GM21528 (cell line): ENCODE measurements at regions not wholly inside any gene's neighbourhood (a gene's known extent, or its start where the extent isn't known, plus 50 kb on each side); places are given as distances from the start of the nearest gene placed in this dataset.
"Not testable (repeated sequence)": the region's sequence is repeated elsewhere in the genome, so short reads cannot be mapped to it uniquely, and the experiment has no call there.

ENCODE experiments used
- ATAC-seq: cut with Tn5 transposase; IDR thresholded peaks from one replicate; pipeline ENCODE4 v1.9.1; 2021; ENCODE audit warnings: mild to moderate bottlenecking, moderate library complexity; ENCODE audit not compliant: unreplicated experiment, low FRiP score

- ATAC-seq, result no peak
These were observed 490.4 kb upstream of the SPRED2 start for GRCh38 chr2:65922794-65923193.

GRCh38 chr2:65922030-65922429 is 489.6 kb upstream of the SPRED2 start:
- ATAC-seq, result peak; percentile 61

GRCh38 chr2:65921116-65921515 is 488.7 kb upstream of the SPRED2 start:
- no peak for ATAC-seq

GRCh38 chr2:65920659-65921058 is 488.3 kb upstream of the SPRED2 start:
- ATAC-seq, result no peak

- ATAC-seq, result no peak
These were observed 487.3 kb upstream of the SPRED2 start for GRCh38 chr2:65919550-65920188.

GRCh38 chr2:65918760-65919187 is 486.4 kb upstream of the SPRED2 start:
- ATAC-seq, result no peak

- ATAC-seq, result no peak
These were observed 485.6 kb upstream of the SPRED2 start for GRCh38 chr2:65917986-65918385.

GRCh38 chr2:65916785-65917295 is 484.4 kb upstream of the SPRED2 start:
- no peak for ATAC-seq

GRCh38 chr2:65916177-65916576 is 483.8 kb upstream of the SPRED2 start:
- no peak for ATAC-seq

- no peak for ATAC-seq
These were observed 482.9 kb upstream of the SPRED2 start for GRCh38 chr2:65915273-65915672.

GRCh38 chr2:65914244-65914786 is 481.9 kb upstream of the SPRED2 start:
- ATAC-seq, result no peak

GRCh38 chr2:65913813-65914212 is 481.4 kb upstream of the SPRED2 start:
- ATAC-seq, result no peak

GRCh38 chr2:65901756-65902155 is 469.4 kb upstream of the SPRED2 start:
- ATAC-seq, result no peak

- no peak for ATAC-seq
These were observed 464.0 kb upstream of the SPRED2 start for GRCh38 chr2:65896446-65896845.

GRCh38 chr2:65890131-65890530 is 457.7 kb upstream of the SPRED2 start:
- not testable (repeated sequence) for ATAC-seq

- ATAC-seq, result no peak
These were observed 452.9 kb upstream of the SPRED2 start for GRCh38 chr2:65885266-65885665.

- ATAC-seq, result no peak
These were observed 449.2 kb upstream of the SPRED2 start for GRCh38 chr2:65881592-65881991.

- ATAC-seq, result no peak
These were observed 448.0 kb upstream of the SPRED2 start for GRCh38 chr2:65880436-65880835.

- no peak for ATAC-seq
These were observed 445.6 kb upstream of the SPRED2 start for GRCh38 chr2:65878011-65878340.

- ATAC-seq, result no peak
These were observed 445.1 kb upstream of the SPRED2 start for GRCh38 chr2:65877331-65878010.

GRCh38 chr2:65876114-65876513 is 443.7 kb upstream of the SPRED2 start:
- no peak for ATAC-seq

GRCh38 chr2:65870826-65871225 is 438.4 kb upstream of the SPRED2 start:
- no peak for ATAC-seq
